ENCODE measurements at regions not wholly inside any gene's neighbourhood (a gene's known extent, or its start where the extent isn't known, plus 50 kb on each side); places are given as distances from the start of the nearest gene placed in this dataset.

- CTCF ChIA-PET: no interaction called here
- intact Hi-C loops (cut with micrococcal nuclease; ENCODE audit: unreplicated experiment): no loop called here
- Histone ChIP-seq H3K4me1 (ENCODE audit: insufficient read depth, low read length, poor library complexity, severe bottlenecking) (peaks cover 6% of the 10 kb centered on the region), H3K4me3 (ENCODE audit: low read depth, low read length, poor library complexity, severe bottlenecking) (no peak overlapping the region), H3K36me3 (ENCODE audit: insufficient read depth, low read length, poor library complexity, severe bottlenecking) (no peaks in the 10 kb centered on the region), H3K9me3 (ENCODE audit: low read depth, low read length, poor library complexity, severe bottlenecking) (peaks cover 3% of the 10 kb centered on the region), H3K27me3 (replicated peaks; ENCODE audit: insufficient read depth, low read depth, low read length, poor library complexity) (no peaks in the 10 kb centered on the region), H3K27ac (ENCODE audit: low read depth, low read length, poor library complexity, severe bottlenecking) (peak overlapping the region; percentile 55)
- POLR2A ChIA-PET (ENCODE audit: low non-redundant PET): no interaction called here
- no TSS peak for BruUV-seq (replicated peaks)
- no peak for TF ChIP-seq EZH2 (IDR thresholded peaks at IDR 0.05; ENCODE audit: borderline replicate concordance, low read depth, low read length, poor library complexity, severe bottlenecking)
- TF ChIP-seq CTCF (conservative IDR thresholded peaks at IDR 0.05; ENCODE audit: low read depth, low read length): no peak
- DNase-seq (ENCODE audit: low spot score): peak; percentile 31
Measured at GRCh38 chr4:129583868-129584267, 487.9 kb downstream of the C4orf33 start.

- intact Hi-C loops (cut with micrococcal nuclease; ENCODE audit: unreplicated experiment): no loop called here
- ChIA-PET POLR2A (ENCODE audit: low non-redundant PET) (no interaction called here), CTCF (no interaction called here)
- TF ChIP-seq CTCF (conservative IDR thresholded peaks at IDR 0.05; ENCODE audit: low read depth, low read length): no peak
- no peak for TF ChIP-seq EZH2 (IDR thresholded peaks at IDR 0.05; ENCODE audit: borderline replicate concordance, low read depth, low read length, poor library complexity, severe bottlenecking)
- no peak overlapping the region for H3K27ac ChIP-seq (ENCODE audit: low read depth, low read length, poor library complexity, severe bottlenecking)
- DNase-seq (ENCODE audit: low spot score): no peak
- no TSS peak for BruUV-seq (replicated peaks)
- no peaks in the 10 kb centered on the region for H3K27me3 ChIP-seq (replicated peaks; ENCODE audit: insufficient read depth, low read depth, low read length, poor library complexity)
- no peaks in the 10 kb centered on the region for H3K36me3 ChIP-seq (ENCODE audit: insufficient read depth, low read length, poor library complexity, severe bottlenecking)
- no peak overlapping the region for H3K4me3 ChIP-seq (ENCODE audit: low read depth, low read length, poor library complexity, severe bottlenecking)
- no peaks in the 10 kb centered on the region for H3K4me1 ChIP-seq (ENCODE audit: insufficient read depth, low read length, poor library complexity, severe bottlenecking)
- H3K9me3 ChIP-seq (ENCODE audit: low read depth, low read length, poor library complexity, severe bottlenecking): peaks cover 10% of the 10 kb centered on the region
Measured at GRCh38 chr4:129598582-129598981, 502.6 kb downstream of the C4orf33 start.

GRCh38 chr4:129600898-129601297 lies 504.9 kb downstream of the C4orf33 start:
- no peak for TF ChIP-seq CTCF (conservative IDR thresholded peaks at IDR 0.05; ENCODE audit: low read depth, low read length)
- no peak for TF ChIP-seq EZH2 (IDR thresholded peaks at IDR 0.05; ENCODE audit: borderline replicate concordance, low read depth, low read length, poor library complexity, severe bottlenecking)
- no peaks in the 10 kb centered on the region for H3K27me3 ChIP-seq (replicated peaks; ENCODE audit: insufficient read depth, low read depth, low read length, poor library complexity)
- H3K4me3 ChIP-seq (ENCODE audit: low read depth, low read length, poor library complexity, severe bottlenecking): no peak overlapping the region
- CTCF ChIA-PET: no interaction called here
- no peak overlapping the region for H3K27ac ChIP-seq (ENCODE audit: low read depth, low read length, poor library complexity, severe bottlenecking)
- no peaks in the 10 kb centered on the region for H3K36me3 ChIP-seq (ENCODE audit: insufficient read depth, low read length, poor library complexity, severe bottlenecking)
- intact Hi-C loops (cut with micrococcal nuclease; ENCODE audit: unreplicated experiment): no loop called here
- no peak for DNase-seq (ENCODE audit: low spot score)
- H3K4me1 ChIP-seq (ENCODE audit: insufficient read depth, low read length, poor library complexity, severe bottlenecking): no peaks in the 10 kb centered on the region
- H3K9me3 ChIP-seq (ENCODE audit: low read depth, low read length, poor library complexity, severe bottlenecking): no peaks in the 10 kb centered on the region
- POLR2A ChIA-PET (ENCODE audit: low non-redundant PET): no interaction called here
- no TSS peak for BruUV-seq (replicated peaks)

Data from A673 (cell line).